C4-2B (cell line): ENCODE measurements at regions not wholly inside any gene's neighbourhood (a gene's known extent, or its start where the extent isn't known, plus 50 kb on each side); places are given as distances from the start of the nearest gene placed in this dataset.

Experiments used
- CTCF ChIP-seq: fragments of 450-650 bp; conservative IDR thresholded peaks from 2 replicates; pipeline ENCODE4 v1.5.1; 2017; ENCODE audit warnings: mild to moderate bottlenecking
- ZFX ChIP-seq: fragments of 450-650 bp; IDR thresholded peaks from 2 replicates; pipeline ENCODE4 v1.6.1; 2017

- TF ChIP-seq CTCF, result no peak
- TF ChIP-seq ZFX, result no peak
Measured at GRCh38 chr6:117191448-117191847, 73.9 kb upstream of the VGLL2 start.
